ENCODE measurements at regions not wholly inside any gene's neighbourhood (a gene's known extent, or its start where the extent isn't known, plus 50 kb on each side); places are given as distances from the start of the nearest gene placed in this dataset.

DNA sequence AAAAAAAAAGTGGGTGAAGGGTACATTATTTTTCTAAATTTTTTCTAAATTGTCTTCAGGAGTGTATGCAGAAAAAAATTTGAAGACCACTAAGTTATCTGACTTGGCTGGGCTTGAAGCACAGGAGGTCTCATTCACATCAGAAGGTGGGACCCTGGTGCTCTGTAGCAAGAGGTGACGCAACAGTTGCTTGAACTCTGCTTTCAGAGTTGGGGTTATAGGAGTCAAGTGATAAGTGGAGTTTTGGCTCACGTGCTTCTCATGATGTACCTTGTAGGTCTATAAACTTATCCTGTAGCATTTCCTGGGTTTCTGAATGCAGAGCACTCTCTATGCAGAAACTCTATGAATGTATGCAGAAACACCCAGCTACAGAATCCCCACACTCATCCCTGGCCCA lies 58.5 kb upstream of the FOXC1 start:
- no peak for DNase-seq (ENCODE audit: low spot score)

DNA sequence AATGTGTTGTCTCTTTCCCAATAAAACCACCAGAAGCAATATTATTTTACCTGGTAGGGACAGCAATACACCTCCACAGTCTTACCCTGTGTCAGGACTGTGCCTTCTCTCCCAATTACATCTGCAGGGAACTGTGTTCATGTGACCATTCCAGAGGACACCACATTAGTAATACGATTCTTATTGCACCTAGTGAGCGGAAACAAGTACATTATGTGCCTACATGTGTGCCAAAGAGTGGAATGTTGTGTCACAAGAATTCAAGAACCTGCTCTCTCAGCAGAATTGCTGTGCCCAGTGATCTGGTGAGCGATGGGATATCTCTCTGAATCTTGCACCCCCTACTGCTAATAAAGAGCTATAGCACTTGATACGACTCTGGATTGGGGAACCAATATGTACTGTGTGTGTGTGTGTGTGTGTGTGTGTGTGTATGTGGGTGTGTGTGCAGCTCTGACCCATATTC lies 57.4 kb upstream of the FOXC1 start:
- DNase-seq (ENCODE audit: low spot score), result peak; percentile 70

DNA sequence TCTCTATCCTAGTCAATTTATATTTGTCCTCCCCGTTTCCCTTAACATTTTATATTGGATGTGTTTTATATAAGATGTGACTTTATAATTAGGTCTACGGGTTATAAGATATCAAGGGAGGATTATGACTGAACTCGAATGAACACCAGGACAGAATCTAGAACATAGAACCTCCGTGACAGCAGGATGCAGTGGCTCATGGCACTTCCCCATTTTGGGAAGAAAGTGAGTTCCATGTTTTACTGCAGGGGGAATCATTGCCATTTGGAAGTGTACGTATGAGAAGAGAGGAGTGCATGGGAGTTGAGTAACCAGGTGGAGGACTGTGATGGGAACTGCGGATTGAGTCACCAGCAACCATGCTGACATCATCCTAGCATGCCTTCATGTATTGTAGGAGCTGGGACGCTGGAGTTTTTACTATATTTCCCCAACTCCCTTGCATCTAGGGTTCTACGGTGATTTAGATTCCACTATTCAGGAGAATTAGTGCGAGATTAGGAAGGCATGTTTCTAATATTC lies 56.1 kb upstream of the FOXC1 start:
- no peak for DNase-seq (ENCODE audit: low spot score)

DNA sequence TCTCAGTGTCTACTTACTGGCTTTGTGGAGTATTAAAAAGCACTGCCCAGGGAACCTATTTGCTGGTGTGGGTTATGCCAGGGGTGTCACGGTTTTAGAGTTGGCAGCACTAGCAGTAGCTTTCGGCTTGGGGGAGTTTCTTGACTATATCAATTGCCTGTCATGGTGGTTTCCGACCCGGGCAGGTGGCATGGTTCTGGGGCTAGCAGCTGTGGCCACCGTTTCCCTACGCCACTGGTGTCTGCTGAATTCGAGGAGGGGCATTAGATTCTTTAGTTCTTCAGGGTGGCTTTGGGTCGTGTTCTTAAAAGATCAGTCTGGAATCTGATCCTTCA lies 55.6 kb upstream of the FOXC1 start:
- no peak for DNase-seq (ENCODE audit: low spot score)

DNA sequence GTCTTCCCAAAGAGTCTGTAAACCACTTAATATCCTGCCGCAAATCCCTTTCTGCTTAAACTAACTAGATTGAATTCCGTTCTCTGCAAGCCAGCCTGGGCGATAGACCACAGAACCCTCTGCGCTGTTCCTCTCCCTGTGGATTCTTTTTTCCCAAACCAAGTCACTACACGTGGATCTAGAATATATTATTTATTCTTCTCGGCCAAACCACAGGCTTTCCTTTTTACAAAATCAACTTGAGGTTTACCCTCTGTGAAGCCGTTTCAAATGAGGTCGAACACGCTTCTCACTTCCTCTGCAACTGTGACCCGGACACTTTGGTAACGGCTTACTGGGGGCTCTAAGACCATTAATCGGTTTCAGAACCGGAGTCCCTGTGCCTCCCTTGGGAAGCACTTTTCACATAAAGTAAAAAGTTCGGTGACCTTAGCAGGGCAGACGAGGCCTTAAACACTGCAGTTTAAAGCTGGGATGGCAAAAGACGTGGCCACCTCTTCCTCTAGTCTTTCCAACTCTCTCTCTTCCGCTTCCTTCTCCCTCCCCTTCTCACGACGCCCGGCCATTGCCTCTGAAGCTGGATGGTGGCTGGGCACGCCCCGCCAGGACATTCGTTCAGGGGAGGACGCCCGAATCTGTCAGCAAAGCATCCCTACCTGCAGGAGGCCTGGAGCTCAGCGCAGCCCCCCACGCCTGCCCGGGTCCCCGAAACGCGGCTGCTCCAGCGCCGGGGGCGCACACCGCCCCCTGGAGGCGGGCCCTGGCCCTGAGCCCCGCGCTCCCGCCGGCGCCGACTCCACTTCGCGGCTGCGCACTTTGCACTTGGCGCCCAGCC lies 55.0 kb upstream of the FOXC1 start:
- peak; percentile 89 for DNase-seq (ENCODE audit: low spot score)

DNA sequence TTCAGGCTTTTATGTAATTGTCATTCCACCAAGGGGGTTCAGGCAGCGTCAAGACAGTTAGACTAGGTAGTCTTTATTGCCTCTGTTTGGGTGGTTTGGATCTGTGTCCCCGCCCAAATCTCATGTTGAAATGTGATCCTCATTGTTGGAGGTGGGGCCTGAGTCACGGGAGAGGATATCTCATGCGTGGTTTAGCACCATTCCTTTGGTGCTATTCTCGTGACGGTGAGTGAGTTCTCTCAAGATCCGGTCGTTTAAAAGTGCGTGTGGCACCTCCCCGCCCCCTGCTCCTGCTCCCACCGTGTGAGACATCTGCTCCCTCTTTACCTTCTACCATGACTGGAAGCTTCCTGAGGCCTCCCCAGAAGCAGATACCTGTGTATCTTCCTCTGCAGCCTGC lies 51.3 kb upstream of the FOXC1 start:
- no peak for DNase-seq (ENCODE audit: low spot score)

All from iPS-NIHi11 (cell line).